GM23338 (cell line): ENCODE measurements at regions not wholly inside any gene's neighbourhood (a gene's known extent, or its start where the extent isn't known, plus 50 kb on each side); places are given as distances from the start of the nearest gene placed in this dataset.

Experiments
- ATAC-seq: fragments of 200-7000 bp; cut with Tn5 transposase; 3 replicates; pipeline ENCODE4 v1.9.1; 2020
- DNase-seq: peaks from one replicate; pipeline ENCODE4 v3.0.0-alpha.2; 2015; ENCODE audit warnings: low spot score
- H2AFZ ChIP-seq: fragments of 200-600 bp; sonication (generic); 2 replicates; pipeline ENCODE4 v1.8.0; 2016; ENCODE audit warnings: antibody characterized with exemption, mild to moderate bottlenecking, moderate library complexity
- H3F3A ChIP-seq: fragments of 200-600 bp; sonication (generic); replicated peaks from 2 replicates; pipeline ENCODE4 v1.8.0; 2017; ENCODE audit warnings: antibody characterized with exemption, mixed run types, low read depth
- H3K27ac ChIP-seq: fragments of 200-600 bp; sonication (generic); 2 replicates; pipeline ENCODE4 v1.6.1; 2016; ENCODE audit warnings: low read depth
- H3K27me3 ChIP-seq: fragments of 200-600 bp; sonication (generic); 2 replicates; pipeline ENCODE4 v1.8.0; 2016; ENCODE audit warnings: mild to moderate bottlenecking, mixed run types, moderate library complexity; ENCODE audit not compliant: insufficient read depth
- H3K36me3 ChIP-seq: fragments of 200-600 bp; sonication (generic); 2 replicates; pipeline ENCODE4 v1.8.0; 2016; ENCODE audit warnings: mild to moderate bottlenecking; ENCODE audit not compliant: insufficient read depth
- H3K4me1 ChIP-seq: fragments of 200-600 bp; sonication (generic); 2 replicates; pipeline ENCODE4 v1.8.0; 2016; ENCODE audit warnings: mild to moderate bottlenecking, moderate library complexity; ENCODE audit not compliant: insufficient read depth
- H3K4me2 ChIP-seq: fragments of 200-600 bp; sonication (generic); 2 replicates; pipeline ENCODE4 v1.7.1; 2017; ENCODE audit warnings: mixed run types
- H3K4me3 ChIP-seq: fragments of 200-600 bp; sonication (generic); 2 replicates; pipeline ENCODE4 v1.6.1; 2016; ENCODE audit warnings: mixed run types
- H3K79me2 ChIP-seq: fragments of 200-600 bp; sonication (generic); replicated peaks from 2 replicates; pipeline ENCODE4 v1.8.0; 2017; ENCODE audit warnings: mild to moderate bottlenecking; ENCODE audit not compliant: insufficient read depth
- H3K9me2 ChIP-seq: fragments of 200-600 bp; sonication (generic); 2 replicates; pipeline ENCODE4 v1.8.0; 2017; ENCODE audit not compliant: insufficient read depth
- H4K20me1 ChIP-seq: fragments of 200-600 bp; sonication (generic); replicated peaks from 2 replicates; pipeline ENCODE4 v1.8.0; 2017; ENCODE audit warnings: mild to moderate bottlenecking; ENCODE audit not compliant: insufficient read depth
- H3K27ac Mint-ChIP-seq: 2 replicates; pipeline ENCODE4 v1.8.0; 2020; ENCODE audit warnings: inconsistent platforms, mild to moderate bottlenecking, moderate library complexity, mixed read lengths
- H3K27me3 Mint-ChIP-seq: 3 replicates; pipeline ENCODE4 v1.8.0; 2022; ENCODE audit warnings: low read depth, mild to moderate bottlenecking, moderate library complexity, mixed read lengths, inconsistent platforms; ENCODE audit not compliant: insufficient read depth, poor library complexity
- H3K36me3 Mint-ChIP-seq: 3 replicates; pipeline ENCODE4 v1.8.0; 2021; ENCODE audit warnings: low read depth, mild to moderate bottlenecking, inconsistent platforms, moderate library complexity, mixed read lengths
- H3K4me1 Mint-ChIP-seq: 3 replicates; pipeline ENCODE4 v1.8.0; 2020; ENCODE audit warnings: mild to moderate bottlenecking, inconsistent platforms, mixed read lengths
- H3K4me3 Mint-ChIP-seq: 3 replicates; pipeline ENCODE4 v1.8.0; 2021; ENCODE audit warnings: moderate library complexity, mild to moderate bottlenecking, inconsistent platforms, mixed read lengths
- H3K9me3 Mint-ChIP-seq: 3 replicates; pipeline ENCODE4 v1.8.0; 2020; ENCODE audit warnings: moderate library complexity, mild to moderate bottlenecking, inconsistent platforms, mixed read lengths
- CREB1 ChIP-seq: fragments of 250-450 bp; sonication (Bioruptor Pico); IDR thresholded peaks from 2 replicates; pipeline ENCODE4 v1.5.0; 2020; ENCODE audit warnings: low read depth, mild to moderate bottlenecking, moderate library complexity
- EZH2 ChIP-seq: fragments of 200-600 bp; sonication (generic); IDR thresholded peaks from one replicate; pipeline ENCODE4 v1.8.0; 2017; ENCODE audit warnings: antibody characterized with exemption, mild to moderate bottlenecking, low read depth; ENCODE audit not compliant: unreplicated experiment
- JUNB ChIP-seq: IDR thresholded peaks from one replicate; pipeline ENCODE4 v1.6.1; 2016; ENCODE audit warnings: antibody characterized with exemption; ENCODE audit not compliant: unreplicated experiment
- NANOG ChIP-seq: IDR thresholded peaks from 2 replicates; pipeline ENCODE4 v1.6.1; 2016; ENCODE audit warnings: antibody characterized with exemption, borderline replicate concordance
- STAT1 ChIP-seq: IDR thresholded peaks from one replicate; pipeline ENCODE4 v1.6.1; 2016; ENCODE audit warnings: antibody characterized with exemption; ENCODE audit not compliant: unreplicated experiment
- ZNF114 ChIP-seq: fragments of 250-450 bp; sonication (Bioruptor Pico); IDR thresholded peaks from 2 replicates; pipeline ENCODE4 v1.5.0; 2020; ENCODE audit warnings: mild to moderate bottlenecking, moderate library complexity
- ZNF331 ChIP-seq: fragments of 250-450 bp; sonication (Bioruptor Pico); IDR thresholded peaks from 2 replicates; pipeline ENCODE4 v1.5.0; 2020; ENCODE audit warnings: low read depth, mild to moderate bottlenecking, moderate library complexity
- TF ChIP-seq, protein P1 (sequence below): IDR thresholded peaks from 2 replicates; pipeline ENCODE4 v1.6.1; 2016; ENCODE audit warnings: antibody characterized with exemption
- TF ChIP-seq, protein P2 (sequence below): fragments of 250-450 bp; sonication (Bioruptor Pico); IDR thresholded peaks from 2 replicates; pipeline ENCODE4 v1.5.0; 2020; ENCODE audit warnings: mild to moderate bottlenecking, moderate library complexity
- TF ChIP-seq, protein P3 (sequence below), 2 experiments: fragments of 200-600 bp in 1 of 2; sonication (generic) in 1 of 2; conservative IDR thresholded peaks; 2 replicates each; pipeline versions ENCODE4 v1.5.1 to v1.6.1; 2016 to 2017; ENCODE audit warnings: antibody characterized with exemption in 2 of 2, low read depth in 2 of 2, mild to moderate bottlenecking in 2 of 2, moderate library complexity in 1 of 2

DNA sequence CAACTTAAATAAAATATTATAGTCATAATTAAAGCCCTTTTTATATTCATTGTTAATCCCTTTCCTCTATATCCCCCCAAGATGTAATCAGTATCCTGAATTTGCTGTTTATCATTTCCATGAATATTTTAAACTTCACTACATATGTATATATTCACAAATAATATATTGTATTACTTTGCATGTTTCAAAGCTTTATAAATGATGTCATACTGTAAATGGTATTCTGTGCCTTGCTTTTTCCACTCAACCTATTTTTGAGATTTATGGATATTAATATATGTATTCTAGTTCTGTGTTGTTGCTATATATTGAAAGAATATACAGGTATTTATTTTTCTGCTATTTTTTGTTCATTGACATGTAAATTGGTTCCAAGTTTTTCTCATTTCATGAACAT lies 173.1 kb downstream of the CCDC71L start:
- H3K4me3 ChIP-seq: no peak overlapping the region
- Mint-ChIP-seq H3K4me3 (no peak overlapping the region), H3K4me1 (no peaks in the 10 kb centered on the region), H3K27ac (no peak overlapping the region), H3K27me3 (peaks cover 2% of the 10 kb centered on the region), H3K9me3 (peaks cover 6% of the 10 kb centered on the region; the same call in 1 of the 3 replicates), H3K36me3 (no peaks in the 10 kb centered on the region)
- H3K4me2 ChIP-seq: no peak overlapping the region
- no peaks in the 10 kb centered on the region for H3K9me2 ChIP-seq
- H2AFZ ChIP-seq: no peak overlapping the region
- ATAC-seq (no peak), DNase-seq (no peak)
- no peaks in the 10 kb centered on the region for H3F3A ChIP-seq
- no peak for TF ChIP-seq ZNF114 (CRISPR knock-in tag)
- TF ChIP-seq, protein P1, sequence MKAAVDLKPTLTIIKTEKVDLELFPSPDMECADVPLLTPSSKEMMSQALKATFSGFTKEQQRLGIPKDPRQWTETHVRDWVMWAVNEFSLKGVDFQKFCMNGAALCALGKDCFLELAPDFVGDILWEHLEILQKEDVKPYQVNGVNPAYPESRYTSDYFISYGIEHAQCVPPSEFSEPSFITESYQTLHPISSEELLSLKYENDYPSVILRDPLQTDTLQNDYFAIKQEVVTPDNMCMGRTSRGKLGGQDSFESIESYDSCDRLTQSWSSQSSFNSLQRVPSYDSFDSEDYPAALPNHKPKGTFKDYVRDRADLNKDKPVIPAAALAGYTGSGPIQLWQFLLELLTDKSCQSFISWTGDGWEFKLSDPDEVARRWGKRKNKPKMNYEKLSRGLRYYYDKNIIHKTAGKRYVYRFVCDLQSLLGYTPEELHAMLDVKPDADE: no peak
- TF ChIP-seq CREB1: no peak
- TF ChIP-seq, protein P2, sequence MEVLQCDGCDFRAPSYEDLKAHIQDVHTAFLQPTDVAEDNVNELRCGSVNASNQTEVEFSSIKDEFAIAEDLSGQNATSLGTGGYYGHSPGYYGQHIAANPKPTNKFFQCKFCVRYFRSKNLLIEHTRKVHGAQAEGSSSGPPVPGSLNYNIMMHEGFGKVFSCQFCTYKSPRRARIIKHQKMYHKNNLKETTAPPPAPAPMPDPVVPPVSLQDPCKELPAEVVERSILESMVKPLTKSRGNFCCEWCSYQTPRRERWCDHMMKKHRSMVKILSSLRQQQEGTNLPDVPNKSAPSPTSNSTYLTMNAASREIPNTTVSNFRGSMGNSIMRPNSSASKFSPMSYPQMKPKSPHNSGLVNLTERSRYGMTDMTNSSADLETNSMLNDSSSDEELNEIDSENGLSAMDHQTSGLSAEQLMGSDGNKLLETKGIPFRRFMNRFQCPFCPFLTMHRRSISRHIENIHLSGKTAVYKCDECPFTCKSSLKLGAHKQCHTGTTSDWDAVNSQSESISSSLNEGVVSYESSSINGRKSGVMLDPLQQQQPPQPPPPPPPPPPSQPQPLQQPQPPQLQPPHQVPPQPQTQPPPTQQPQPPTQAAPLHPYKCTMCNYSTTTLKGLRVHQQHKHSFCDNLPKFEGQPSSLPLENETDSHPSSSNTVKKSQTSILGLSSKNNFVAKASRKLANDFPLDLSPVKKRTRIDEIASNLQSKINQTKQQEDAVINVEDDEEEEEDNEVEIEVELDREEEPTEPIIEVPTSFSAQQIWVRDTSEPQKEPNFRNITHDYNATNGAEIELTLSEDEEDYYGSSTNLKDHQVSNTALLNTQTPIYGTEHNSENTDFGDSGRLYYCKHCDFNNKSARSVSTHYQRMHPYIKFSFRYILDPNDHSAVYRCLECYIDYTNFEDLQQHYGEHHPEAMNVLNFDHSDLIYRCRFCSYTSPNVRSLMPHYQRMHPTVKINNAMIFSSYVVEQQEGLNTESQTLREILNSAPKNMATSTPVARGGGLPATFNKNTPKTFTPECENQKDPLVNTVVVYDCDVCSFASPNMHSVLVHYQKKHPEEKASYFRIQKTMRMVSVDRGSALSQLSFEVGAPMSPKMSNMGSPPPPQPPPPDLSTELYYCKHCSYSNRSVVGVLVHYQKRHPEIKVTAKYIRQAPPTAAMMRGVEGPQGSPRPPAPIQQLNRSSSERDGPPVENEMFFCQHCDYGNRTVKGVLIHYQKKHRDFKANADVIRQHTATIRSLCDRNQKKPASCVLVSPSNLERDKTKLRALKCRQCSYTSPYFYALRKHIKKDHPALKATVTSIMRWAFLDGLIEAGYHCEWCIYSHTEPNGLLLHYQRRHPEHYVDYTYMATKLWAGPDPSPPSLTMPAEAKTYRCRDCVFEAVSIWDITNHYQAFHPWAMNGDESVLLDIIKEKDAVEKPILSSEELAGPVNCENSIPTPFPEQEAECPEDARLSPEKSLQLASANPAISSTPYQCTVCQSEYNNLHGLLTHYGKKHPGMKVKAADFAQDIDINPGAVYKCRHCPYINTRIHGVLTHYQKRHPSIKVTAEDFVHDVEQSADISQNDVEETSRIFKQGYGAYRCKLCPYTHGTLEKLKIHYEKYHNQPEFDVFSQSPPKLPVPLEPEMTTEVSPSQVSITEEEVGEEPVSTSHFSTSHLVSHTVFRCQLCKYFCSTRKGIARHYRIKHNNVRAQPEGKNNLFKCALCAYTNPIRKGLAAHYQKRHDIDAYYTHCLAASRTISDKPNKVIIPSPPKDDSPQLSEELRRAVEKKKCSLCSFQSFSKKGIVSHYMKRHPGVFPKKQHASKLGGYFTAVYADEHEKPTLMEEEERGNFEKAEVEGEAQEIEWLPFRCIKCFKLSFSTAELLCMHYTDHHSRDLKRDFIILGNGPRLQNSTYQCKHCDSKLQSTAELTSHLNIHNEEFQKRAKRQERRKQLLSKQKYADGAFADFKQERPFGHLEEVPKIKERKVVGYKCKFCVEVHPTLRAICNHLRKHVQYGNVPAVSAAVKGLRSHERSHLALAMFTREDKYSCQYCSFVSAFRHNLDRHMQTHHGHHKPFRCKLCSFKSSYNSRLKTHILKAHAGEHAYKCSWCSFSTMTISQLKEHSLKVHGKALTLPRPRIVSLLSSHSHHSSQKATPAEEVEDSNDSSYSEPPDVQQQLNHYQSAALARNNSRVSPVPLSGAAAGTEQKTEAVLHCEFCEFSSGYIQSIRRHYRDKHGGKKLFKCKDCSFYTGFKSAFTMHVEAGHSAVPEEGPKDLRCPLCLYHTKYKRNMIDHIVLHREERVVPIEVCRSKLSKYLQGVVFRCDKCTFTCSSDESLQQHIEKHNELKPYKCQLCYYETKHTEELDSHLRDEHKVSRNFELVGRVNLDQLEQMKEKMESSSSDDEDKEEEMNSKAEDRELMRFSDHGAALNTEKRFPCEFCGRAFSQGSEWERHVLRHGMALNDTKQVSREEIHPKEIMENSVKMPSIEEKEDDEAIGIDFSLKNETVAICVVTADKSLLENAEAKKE: no peak
- no peaks in the 10 kb centered on the region for H3K79me2 ChIP-seq
- no peak overlapping the region for H3K27ac ChIP-seq
- H3K36me3 ChIP-seq: no peaks in the 10 kb centered on the region
- no peaks in the 10 kb centered on the region for H3K4me1 ChIP-seq
- no peaks in the 10 kb centered on the region for H3K27me3 ChIP-seq
- H4K20me1 ChIP-seq: no peaks in the 10 kb centered on the region

DNA sequence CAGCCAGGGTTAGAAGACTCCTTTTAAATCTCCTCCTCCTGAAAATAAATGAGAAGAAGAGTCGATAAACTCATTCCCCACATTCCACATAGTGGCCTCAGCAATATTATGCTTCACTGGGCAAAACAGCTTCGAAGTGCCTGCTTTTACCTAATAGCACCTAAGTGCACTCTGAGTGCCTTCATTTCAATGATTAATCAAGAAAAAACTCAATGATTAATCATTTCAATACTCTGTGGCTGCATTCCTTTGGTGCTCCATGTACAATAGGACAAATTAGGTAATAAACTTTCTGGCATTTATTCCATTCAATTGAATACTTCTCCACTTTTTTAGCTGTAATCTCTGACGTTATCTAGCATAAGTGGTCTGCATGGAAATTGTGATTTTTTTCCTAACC lies 174.6 kb downstream of the CCDC71L start:
- Mint-ChIP-seq H3K36me3 (no peaks in the 10 kb centered on the region), H3K9me3 (peaks cover 6% of the 10 kb centered on the region; the same call in 1 of the 3 replicates), H3K27me3 (peaks cover 2% of the 10 kb centered on the region), H3K27ac (no peak overlapping the region), H3K4me3 (no peak overlapping the region), H3K4me1 (no peaks in the 10 kb centered on the region)
- no peak for DNase-seq
- Histone ChIP-seq H3K4me1 (no peaks in the 10 kb centered on the region), H3K4me2 (no peak overlapping the region), H3K27me3 (no peaks in the 10 kb centered on the region), H3K79me2 (no peaks in the 10 kb centered on the region), H4K20me1 (no peaks in the 10 kb centered on the region), H2AFZ (no peak overlapping the region; the same call in 1 of the 2 replicates), H3F3A (no peaks in the 10 kb centered on the region), H3K36me3 (no peaks in the 10 kb centered on the region), H3K4me3 (no peak overlapping the region), H3K9me2 (no peaks in the 10 kb centered on the region), H3K27ac (no peak overlapping the region)
- ATAC-seq: no peak
- TF ChIP-seq, protein P3, sequence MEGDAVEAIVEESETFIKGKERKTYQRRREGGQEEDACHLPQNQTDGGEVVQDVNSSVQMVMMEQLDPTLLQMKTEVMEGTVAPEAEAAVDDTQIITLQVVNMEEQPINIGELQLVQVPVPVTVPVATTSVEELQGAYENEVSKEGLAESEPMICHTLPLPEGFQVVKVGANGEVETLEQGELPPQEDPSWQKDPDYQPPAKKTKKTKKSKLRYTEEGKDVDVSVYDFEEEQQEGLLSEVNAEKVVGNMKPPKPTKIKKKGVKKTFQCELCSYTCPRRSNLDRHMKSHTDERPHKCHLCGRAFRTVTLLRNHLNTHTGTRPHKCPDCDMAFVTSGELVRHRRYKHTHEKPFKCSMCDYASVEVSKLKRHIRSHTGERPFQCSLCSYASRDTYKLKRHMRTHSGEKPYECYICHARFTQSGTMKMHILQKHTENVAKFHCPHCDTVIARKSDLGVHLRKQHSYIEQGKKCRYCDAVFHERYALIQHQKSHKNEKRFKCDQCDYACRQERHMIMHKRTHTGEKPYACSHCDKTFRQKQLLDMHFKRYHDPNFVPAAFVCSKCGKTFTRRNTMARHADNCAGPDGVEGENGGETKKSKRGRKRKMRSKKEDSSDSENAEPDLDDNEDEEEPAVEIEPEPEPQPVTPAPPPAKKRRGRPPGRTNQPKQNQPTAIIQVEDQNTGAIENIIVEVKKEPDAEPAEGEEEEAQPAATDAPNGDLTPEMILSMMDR (conservative IDR thresholded peaks at IDR 0.05; ENCODE audit: low read depth in 2 of 2): no peak
- TF ChIP-seq ZNF331 (CRISPR knock-in tag) (no peak), STAT1 (no peak), ZNF114 (CRISPR knock-in tag) (no peak), EZH2 (no peak), NANOG (no peak), CREB1 (no peak), JUNB (no peak)
- TF ChIP-seq, protein P1: no peak
